Stromal cell of bone marrow (primary cell): ENCODE measurements at regions not wholly inside any gene's neighbourhood (a gene's known extent, or its start where the extent isn't known, plus 50 kb on each side); places are given as distances from the start of the nearest gene placed in this dataset.
"Not testable (repeated sequence)": the region's sequence is repeated elsewhere in the genome, so short reads cannot be mapped to it uniquely, and the experiment has no call there.

Source experiments
- DNase-seq: peaks from one replicate; pipeline ENCODE4 v3.0.0-alpha.2; 2012; ENCODE audit warnings: low read depth

- DNase-seq = no peak
Measured at GRCh38 chr9:88816141-88816540, 175.1 kb upstream of the S1PR3 start.

- DNase-seq = no peak
Measured at GRCh38 chr9:88816591-88816990, 174.7 kb upstream of the S1PR3 start.

GRCh38 chr9:88817628-88818027 lies 173.6 kb upstream of the S1PR3 start:
- no peak for DNase-seq

DNA sequence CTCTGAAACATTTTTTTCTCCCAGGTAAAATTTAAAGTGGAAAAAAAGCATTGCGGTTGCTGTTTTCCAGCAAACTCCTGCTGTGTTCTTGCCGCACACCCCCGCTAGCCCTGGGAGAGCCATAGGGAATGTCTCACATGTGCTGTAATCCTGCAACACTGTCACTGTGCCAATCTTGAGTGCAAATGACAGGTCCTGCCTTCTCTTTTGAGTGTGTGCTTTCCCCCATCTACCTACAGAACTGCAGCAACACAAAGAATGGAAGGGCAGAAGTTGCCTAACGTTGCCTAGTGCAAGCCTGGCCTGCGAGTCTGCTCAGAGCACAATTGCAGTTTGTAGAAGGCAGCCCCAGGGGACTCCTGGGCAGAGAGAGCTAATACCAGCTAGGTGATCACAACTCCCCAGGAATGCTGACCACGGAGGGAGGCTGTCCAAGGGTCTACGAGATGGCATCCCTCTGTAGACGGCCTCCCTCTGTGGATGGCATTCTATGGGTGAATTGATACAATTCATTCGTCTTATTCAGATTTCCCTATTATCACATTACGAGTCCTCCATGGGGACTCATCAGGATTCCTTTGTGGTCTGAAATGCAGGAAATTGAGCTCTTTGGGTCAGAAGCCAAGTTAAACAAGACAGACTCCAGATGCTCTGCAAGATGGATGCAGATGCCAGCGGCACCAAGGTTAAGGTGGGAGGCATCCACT lies 172.6 kb upstream of the S1PR3 start:
- DNase-seq = peak; percentile 53

DNA sequence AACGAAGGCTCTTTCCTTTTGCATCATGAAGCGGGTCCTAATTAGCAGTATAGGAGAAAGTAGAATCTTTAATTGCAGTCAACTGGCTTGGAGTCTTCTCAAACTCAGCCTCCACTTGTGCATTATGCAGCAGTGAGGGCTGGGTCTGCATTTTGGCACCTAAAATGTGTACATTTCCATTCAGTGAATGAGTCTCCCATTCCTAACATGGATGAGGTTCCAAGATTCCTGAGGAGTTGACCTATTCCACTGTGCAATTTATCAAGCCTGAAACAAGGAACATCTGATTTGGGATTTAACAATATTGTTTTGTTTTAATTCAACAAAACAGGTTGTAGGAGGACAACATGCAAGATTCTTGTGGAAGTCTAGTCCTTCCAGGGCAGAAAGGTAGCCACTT lies 171.8 kb upstream of the S1PR3 start:
- no peak for DNase-seq

DNA sequence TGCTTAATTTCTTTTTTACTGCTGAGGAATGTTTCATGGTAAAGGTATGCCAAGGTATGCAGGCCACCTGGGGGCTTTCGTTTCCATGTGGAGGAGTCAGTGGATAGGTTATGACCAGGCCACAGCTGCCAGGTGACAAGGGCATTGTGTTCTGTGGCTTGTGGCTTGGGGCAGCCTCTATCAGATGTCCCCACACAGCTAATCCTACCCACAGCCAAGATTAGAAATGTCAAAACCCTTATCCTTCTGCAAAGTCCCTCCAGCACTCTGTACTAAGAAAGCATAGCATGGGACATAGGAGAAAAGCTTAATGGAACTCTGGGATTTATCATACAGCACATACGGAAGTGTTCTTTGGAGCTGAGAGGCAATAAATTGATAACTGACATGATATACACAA lies 171.2 kb upstream of the S1PR3 start:
- no peak for DNase-seq

DNA sequence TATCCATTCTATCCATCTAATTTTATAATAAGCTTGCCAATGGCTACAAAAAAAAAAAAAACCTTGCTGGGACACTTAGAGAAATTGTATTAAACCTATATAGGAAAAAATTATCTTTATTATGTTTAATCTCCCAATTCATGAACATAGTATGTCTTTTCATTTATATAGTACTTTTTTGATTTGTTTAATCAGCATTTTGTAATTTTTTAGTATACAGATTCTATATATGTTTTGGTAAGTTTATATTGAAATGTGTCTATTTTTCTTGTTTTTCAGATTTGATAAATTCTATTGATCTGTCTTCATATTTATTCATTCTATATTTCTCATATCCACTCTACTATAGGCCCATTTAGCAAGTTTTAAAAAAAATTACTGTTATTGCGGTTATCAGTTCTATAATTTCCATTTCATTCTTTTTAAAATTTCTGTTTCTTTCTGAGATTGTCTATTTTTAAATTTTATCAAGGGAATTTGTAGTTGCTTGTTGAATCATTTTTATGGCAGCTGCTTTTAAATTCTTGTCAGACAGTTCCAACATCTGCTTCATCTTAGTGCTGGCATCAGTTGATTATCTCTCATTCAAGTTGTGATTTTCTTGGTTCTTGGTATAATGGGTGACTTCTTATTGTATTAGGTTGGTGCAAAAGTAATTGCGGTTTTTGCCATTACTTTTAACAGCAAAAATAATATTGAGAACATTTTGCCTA lies 170.1 kb upstream of the S1PR3 start:
- DNase-seq = no peak

GRCh38 chr9:88821746-88822106 lies 169.5 kb upstream of the S1PR3 start:
- no peak for DNase-seq

- no peak for DNase-seq
Measured at GRCh38 chr9:88824711-88825110, 166.6 kb upstream of the S1PR3 start.

DNA sequence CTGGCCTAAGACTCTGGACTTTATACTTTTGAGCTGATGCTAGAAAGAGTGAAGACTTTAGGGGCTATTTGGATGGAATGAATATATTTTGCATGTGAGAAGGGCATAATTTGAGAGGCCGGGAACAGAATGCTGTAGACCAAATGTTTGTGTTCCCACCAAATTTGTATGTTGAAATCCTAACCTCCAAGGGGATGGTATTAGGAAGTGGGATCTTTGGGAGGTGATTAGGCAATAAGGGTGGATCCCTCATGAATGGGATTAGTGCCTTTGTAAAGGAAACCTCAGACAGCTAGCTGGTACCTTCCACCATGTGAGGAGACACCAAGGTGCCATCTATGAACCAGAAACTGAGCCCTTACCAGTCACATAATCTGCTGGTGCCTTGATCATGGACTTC lies 165.1 kb upstream of the S1PR3 start:
- DNase-seq = no peak

- peak; percentile 53 for DNase-seq
Measured at GRCh38 chr9:88826771-88827181, 164.5 kb upstream of the S1PR3 start.

- no peak for DNase-seq
Measured at GRCh38 chr9:88828018-88828417, 163.2 kb upstream of the S1PR3 start.

- no peak for DNase-seq
Measured at GRCh38 chr9:88828492-88828974, 162.7 kb upstream of the S1PR3 start.

GRCh38 chr9:88829276-88829675 lies 162.0 kb upstream of the S1PR3 start:
- DNase-seq = no peak

DNA sequence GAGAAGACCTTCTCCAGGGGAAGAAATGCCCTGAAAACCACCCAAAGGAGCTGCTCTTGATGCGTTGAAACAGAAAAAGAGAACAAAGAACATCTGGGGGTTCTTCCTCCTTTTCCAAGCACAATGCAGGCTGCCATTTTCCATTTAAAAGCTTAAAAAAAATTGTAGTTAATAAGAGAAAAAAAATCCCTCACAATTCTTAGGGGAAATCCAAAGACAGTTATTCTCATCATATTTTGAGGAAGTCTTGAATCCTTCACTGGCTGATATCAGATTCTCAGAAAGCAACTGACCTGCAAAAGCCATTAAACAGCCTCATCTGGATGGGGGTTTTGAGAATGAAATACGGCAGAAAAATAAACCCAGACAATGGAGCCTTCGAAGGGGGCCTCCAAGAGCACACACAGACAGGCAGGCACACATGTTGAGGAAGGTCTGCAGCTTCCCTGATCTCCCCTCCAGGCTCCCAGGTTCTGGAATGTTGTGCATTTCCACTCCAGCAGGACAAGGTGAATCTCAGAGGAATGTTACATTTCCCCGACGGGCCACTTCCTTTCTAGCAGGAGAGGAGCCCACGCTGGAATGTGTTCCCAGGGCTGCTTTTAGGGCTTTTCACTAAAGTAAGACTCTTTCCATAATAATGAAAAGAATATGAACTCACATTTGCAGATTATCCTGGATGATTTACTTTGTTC lies 159.4 kb upstream of the S1PR3 start:
- no peak for DNase-seq

- DNase-seq = no peak
Measured at GRCh38 chr9:88833946-88834345, 157.3 kb upstream of the S1PR3 start.

GRCh38 chr9:88835038-88835466 lies 156.2 kb upstream of the S1PR3 start:
- no peak for DNase-seq

DNA sequence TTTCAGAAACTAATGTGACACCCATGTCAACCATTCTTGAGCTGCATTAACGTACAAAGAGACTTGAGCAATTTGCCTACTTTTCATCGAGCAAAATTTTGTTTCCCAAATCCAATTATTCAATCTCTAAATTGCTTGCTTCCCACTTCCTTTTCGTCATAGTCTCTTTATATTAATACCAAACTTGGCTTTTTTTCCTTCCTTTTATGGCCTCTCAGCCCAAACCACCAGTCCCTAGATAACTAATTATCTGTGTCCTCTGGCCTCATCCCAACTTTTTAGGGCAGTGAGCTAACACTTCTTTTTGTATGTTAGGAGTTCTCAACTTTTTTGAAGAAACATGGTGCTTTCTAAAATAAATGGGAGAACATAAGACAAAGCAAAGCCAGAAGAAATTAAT lies 155.5 kb upstream of the S1PR3 start:
- no peak for DNase-seq

DNA sequence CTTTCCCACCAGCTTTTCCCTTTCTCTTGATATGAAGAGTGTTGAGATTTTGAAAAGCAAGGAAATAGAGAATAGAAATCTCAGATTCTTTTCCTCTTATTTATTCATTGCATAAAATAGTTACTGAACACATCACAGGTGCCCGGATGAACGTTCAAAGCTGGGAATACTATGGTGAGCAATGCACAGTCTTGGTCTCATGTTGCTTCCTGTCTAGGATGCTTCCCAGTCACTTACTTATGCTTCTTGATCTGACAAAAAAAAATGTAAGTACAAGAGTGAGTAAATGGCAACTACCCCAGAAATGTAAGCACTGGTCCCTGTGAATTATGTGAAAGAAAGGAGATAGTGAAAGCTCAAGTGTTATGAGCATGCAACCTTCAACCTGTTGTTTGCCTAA lies 153.5 kb upstream of the S1PR3 start:
- no peak for DNase-seq

DNA sequence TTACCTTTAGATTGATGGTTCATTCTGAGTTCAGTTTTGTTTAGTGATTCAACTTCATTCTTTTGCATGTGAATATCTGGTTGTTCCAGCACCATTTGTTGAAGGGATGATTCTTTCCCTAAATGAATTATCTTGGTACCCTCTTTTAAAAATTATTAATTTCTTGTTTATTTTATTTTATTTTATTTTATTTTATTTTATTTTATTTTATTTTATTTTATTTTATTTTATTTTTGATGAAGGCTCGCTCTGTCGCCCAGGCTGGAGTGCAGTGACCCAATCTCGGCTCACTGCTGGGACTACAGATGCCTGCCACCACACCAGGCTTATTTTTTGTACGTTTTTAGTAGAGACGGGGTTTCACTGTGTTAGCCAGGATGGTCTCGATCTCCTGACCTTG lies 141.4 kb upstream of the S1PR3 start:
- DNase-seq = not testable (repeated sequence)

DNA sequence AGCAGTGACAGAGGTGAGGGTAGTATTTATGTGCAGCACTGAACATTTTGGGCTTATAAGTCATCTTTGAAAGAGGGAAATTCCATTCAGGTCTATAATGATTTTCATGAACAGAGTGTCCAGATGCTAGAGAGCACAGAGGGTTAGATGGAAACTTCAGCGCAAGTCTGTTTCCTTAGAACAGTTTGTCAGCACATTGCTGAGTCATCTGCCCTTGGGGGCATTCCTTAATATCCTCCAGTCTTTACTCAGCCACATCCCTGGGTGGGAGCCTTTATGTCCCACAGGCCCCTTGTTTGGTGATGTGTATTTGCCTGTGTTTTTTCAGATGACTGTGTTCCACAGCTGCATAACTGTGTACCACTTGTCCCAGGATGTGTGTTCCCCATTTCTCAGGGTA lies 138.5 kb upstream of the S1PR3 start:
- peak; percentile 80 for DNase-seq

GRCh38 chr9:88870627-88871026 lies 120.6 kb upstream of the S1PR3 start:
- DNase-seq = no peak

- no peak for DNase-seq
Measured at GRCh38 chr9:88871669-88872068, 119.6 kb upstream of the S1PR3 start.
